MM.1S (cell line): ENCODE measurements at regions not wholly inside any gene's neighbourhood (a gene's known extent, or its start where the extent isn't known, plus 50 kb on each side); places are given as distances from the start of the nearest gene placed in this dataset.

Experiments used
- DNase-seq: peaks from one replicate; pipeline ENCODE4 v3.0.0-alpha.2; 2015
- H2AFZ ChIP-seq: fragments of 300-600 bp; sonication (generic); 2 replicates; pipeline ENCODE4 v1.6.0; 2016; ENCODE audit warnings: antibody characterized with exemption, low read length
- H3F3A ChIP-seq: fragments of 300-600 bp; sonication (generic); 2 replicates; pipeline ENCODE4 v1.6.1; 2016; ENCODE audit warnings: mild to moderate bottlenecking, antibody characterized with exemption, low read length, moderate library complexity, mixed read lengths; ENCODE audit not compliant: insufficient read depth
- H3K27ac ChIP-seq: fragments of 300-600 bp; sonication (generic); 2 replicates; pipeline ENCODE4 v1.5.1; 2016; ENCODE audit warnings: mild to moderate bottlenecking, low read length
- H3K27me3 ChIP-seq: fragments of 300-600 bp; sonication (generic); replicated peaks from 2 replicates; pipeline ENCODE4 v1.6.0; 2016; ENCODE audit warnings: low read length; ENCODE audit not compliant: insufficient read depth
- H3K36me3 ChIP-seq: fragments of 300-600 bp; sonication (generic); replicated peaks from 2 replicates; pipeline ENCODE4 v1.6.1; 2016; ENCODE audit warnings: mild to moderate bottlenecking, low read length, mixed read lengths; ENCODE audit not compliant: insufficient read depth
- H3K4me1 ChIP-seq: fragments of 300-600 bp; sonication (generic); 2 replicates; pipeline ENCODE4 v1.6.1; 2016; ENCODE audit warnings: low read length, mixed read lengths
- H3K4me2 ChIP-seq: fragments of 300-600 bp; sonication (generic); 2 replicates; pipeline ENCODE4 v1.6.0; 2016; ENCODE audit warnings: low read depth, low read length
- H3K4me3 ChIP-seq: fragments of 300-600 bp; sonication (generic); 2 replicates; pipeline ENCODE4 v1.5.1; 2016; ENCODE audit warnings: low read length, mixed read lengths
- H3K79me2 ChIP-seq: fragments of 300-600 bp; sonication (generic); 2 replicates; pipeline ENCODE4 v1.6.1; 2016; ENCODE audit warnings: mixed run types, low read length, mixed read lengths
- H3K9ac ChIP-seq: fragments of 300-600 bp; sonication (generic); 2 replicates; pipeline ENCODE4 v1.6.1; 2016; ENCODE audit warnings: low read length, mixed read lengths
- H3K9me2 ChIP-seq: fragments of 300-600 bp; sonication (generic); replicated peaks from 2 replicates; pipeline ENCODE4 v1.6.1; 2016; ENCODE audit warnings: mild to moderate bottlenecking, low read length, mixed read lengths; ENCODE audit not compliant: insufficient read depth
- H3K9me3 ChIP-seq: fragments of 300-600 bp; sonication (generic); replicated peaks from 2 replicates; pipeline ENCODE4 v1.6.1; 2016; ENCODE audit warnings: mild to moderate bottlenecking, low read length, mixed read lengths; ENCODE audit not compliant: insufficient read depth
- H4K20me1 ChIP-seq: fragments of 300-600 bp; sonication (generic); 2 replicates; pipeline ENCODE4 v1.6.1; 2016; ENCODE audit warnings: mild to moderate bottlenecking, low read length, moderate library complexity, mixed read lengths; ENCODE audit not compliant: insufficient read depth
- CTCF ChIP-seq: fragments of 300-600 bp; sonication (generic); IDR thresholded peaks from 2 replicates; pipeline ENCODE4 v1.5.1; 2016; ENCODE audit warnings: antibody characterized with exemption, low read length, mixed read lengths
- EZH2 ChIP-seq: fragments of 300-600 bp; sonication (generic); optimal IDR thresholded peaks from 2 replicates; pipeline ENCODE3; 2017; ENCODE audit warnings: low read depth, mild to moderate bottlenecking, antibody characterized with exemption, low read length, mixed read lengths
- EZH2phosphoT487 ChIP-seq: fragments of 300-600 bp; sonication (generic); IDR thresholded peaks from 2 replicates; pipeline ENCODE4 v1.6.1; 2018; ENCODE audit warnings: antibody characterized with exemption, low read length

DNA sequence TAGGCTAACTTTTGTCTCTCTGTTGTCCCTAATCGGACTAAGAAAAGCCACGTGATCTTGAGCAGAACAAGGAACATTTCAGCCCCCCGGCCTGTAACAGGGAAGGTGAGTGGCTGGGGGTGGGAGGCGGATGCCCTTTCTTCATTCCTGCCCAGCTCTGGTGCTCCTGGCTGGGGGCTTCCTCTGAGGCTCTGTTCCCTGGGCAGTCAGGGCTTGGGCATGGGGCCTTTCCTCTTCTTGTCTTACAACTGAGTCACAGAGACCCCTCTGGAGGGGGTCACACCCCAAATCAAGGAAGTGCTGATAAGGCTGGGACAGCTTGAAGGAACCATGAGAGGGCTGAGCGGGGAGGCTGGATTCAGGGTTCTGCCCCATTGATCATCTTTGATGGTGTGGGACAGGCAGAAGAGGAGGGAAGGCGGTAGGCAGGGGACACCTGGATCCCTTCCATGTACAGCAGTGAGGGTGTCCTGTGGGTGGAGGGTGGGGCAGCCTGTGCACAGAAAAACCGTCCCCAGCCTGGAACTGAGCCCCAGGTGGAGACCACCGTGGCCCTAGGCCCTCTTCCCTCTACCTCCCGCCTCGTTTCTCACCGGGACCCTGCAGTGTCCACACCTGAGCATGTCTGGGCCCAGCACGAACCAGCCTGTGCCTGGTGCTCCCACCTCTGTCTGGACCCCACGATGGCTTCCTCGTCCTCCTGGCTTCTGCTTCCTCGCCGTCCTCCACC lies 257.7 kb upstream of the IRX1 start:
- H3K27ac ChIP-seq, result no peak overlapping the region
- no peaks in the 10 kb centered on the region for H3K4me1 ChIP-seq
- DNase-seq, result no peak
- no peaks in the 10 kb centered on the region for H4K20me1 ChIP-seq
- TF ChIP-seq EZH2phosphoT487 (no peak), CTCF (no peak), EZH2 (no peak)
- no peak overlapping the region for H3K9ac ChIP-seq
- no peaks in the 10 kb centered on the region for H3K79me2 ChIP-seq
- no peaks in the 10 kb centered on the region for H3K27me3 ChIP-seq
- no peaks in the 10 kb centered on the region for H3K9me2 ChIP-seq
- H3F3A ChIP-seq, result no peaks in the 10 kb centered on the region
- no peaks in the 10 kb centered on the region for H3K9me3 ChIP-seq
- H3K36me3 ChIP-seq, result no peaks in the 10 kb centered on the region
- no peak overlapping the region for H3K4me3 ChIP-seq
- no peak overlapping the region for H2AFZ ChIP-seq
- no peak overlapping the region for H3K4me2 ChIP-seq

DNA sequence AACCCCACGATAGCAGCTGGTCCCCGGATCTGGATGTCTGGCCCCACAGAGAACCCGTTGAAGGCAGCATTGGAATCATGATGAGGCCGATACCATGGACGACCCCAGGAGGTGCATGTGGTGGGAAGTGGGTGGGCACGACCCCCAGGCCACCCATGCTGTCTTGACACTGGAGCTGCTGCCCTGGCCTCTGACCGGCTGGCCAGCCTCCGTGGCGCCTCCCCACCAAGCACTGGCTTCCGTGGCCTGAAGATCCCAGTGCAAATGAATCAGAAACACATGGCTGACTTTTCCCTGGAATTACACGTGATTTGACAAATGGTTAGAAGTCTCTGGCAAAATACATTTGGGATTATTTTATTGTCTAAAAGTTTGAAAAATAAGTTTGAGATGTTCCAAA lies 259.0 kb upstream of the IRX1 start:
- Histone ChIP-seq H3K27me3 (no peaks in the 10 kb centered on the region), H3K27ac (no peak overlapping the region), H3K4me1 (no peaks in the 10 kb centered on the region), H4K20me1 (no peaks in the 10 kb centered on the region), H3K4me2 (no peak overlapping the region), H3K36me3 (no peaks in the 10 kb centered on the region), H3K9ac (no peak overlapping the region), H3F3A (no peaks in the 10 kb centered on the region), H2AFZ (no peak overlapping the region), H3K9me2 (no peaks in the 10 kb centered on the region), H3K9me3 (no peaks in the 10 kb centered on the region), H3K4me3 (no peak overlapping the region), H3K79me2 (no peaks in the 10 kb centered on the region)
- no peak for TF ChIP-seq EZH2phosphoT487
- no peak for TF ChIP-seq EZH2
- TF ChIP-seq CTCF, result no peak
- no peak for DNase-seq

DNA sequence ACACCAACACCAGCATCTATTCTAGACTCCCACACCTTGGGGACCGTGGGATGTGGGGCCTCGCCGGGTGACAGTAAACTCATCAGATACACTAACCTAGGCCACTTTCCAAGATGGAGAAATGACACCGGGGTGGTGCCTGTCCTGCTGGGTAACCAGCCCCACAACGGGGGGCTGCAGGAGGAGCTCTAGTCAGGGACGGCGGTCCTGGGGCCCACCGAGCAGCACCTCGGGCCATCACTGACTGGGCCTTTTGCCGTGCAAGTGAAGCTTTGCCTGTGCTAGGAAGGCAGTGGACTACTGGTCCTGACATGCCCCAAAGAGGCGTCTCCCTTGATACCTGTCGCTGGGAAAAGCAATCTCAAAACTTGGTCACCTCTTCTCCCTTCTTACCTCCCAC lies 260.3 kb upstream of the IRX1 start:
- Histone ChIP-seq H3K4me3 (no peak overlapping the region), H3K9ac (no peak overlapping the region), H3K27me3 (no peaks in the 10 kb centered on the region), H3K27ac (no peak overlapping the region), H2AFZ (no peak overlapping the region), H3K4me1 (no peaks in the 10 kb centered on the region), H3K79me2 (no peaks in the 10 kb centered on the region), H3K36me3 (no peaks in the 10 kb centered on the region), H3K9me3 (no peaks in the 10 kb centered on the region), H3K4me2 (no peak overlapping the region), H3F3A (no peaks in the 10 kb centered on the region), H4K20me1 (no peaks in the 10 kb centered on the region), H3K9me2 (no peaks in the 10 kb centered on the region)
- DNase-seq, result no peak
- TF ChIP-seq EZH2phosphoT487 (no peak), EZH2 (no peak), CTCF (no peak)
